ENCODE measurements at regions not wholly inside any gene's neighbourhood (a gene's known extent, or its start where the extent isn't known, plus 50 kb on each side); places are given as distances from the start of the nearest gene placed in this dataset.

DNA sequence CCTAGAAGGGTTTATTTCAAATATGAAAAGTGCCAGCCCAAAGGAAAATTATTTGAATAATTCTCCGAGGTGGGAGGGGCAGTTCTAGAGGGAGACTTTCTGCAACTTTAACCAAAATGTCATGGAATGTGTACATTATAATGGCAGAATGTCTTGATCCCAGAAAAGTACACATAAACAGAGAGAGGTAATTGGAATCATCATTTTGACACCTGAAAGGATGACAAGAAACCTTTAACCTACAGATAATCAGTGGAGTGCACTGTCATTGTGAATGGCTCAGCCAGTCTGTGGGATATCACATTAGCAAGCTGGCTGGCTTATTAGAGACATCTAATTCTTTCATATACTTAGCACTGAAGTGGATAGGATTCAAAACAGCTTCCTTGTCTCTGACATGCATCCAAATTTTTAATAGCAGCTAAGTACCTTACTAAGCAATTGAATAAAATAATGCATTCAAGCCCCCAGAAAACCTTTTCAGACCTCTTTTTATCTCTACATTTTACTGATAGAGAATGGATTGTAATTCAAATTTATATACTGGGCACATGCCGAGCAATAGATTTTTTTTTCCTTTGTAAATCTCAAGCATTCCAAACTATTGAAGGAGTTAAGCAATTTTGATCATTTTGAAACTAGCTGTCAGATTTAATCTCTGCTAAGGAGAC is 468.6 kb downstream of the COG6 start:
- DNase-seq, result no peak

DNA sequence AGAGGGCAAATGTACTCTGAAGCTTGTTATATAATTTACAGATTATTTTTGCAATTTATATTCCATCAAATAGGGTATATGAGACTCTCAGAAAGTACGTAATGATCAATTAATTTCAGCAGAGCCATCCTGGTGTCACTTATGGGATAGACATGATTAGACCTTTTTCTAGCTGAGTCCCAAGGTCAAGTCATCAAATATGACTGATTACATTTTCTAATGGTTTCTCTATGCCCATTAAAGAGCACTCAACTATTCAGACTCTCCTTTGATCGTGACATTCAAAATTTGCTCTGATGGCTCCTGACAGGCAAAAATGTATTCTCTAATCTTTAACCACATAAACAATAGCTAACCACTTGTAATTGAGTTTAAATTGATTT is 469.2 kb downstream of the COG6 start:
- no peak for DNase-seq

DNA sequence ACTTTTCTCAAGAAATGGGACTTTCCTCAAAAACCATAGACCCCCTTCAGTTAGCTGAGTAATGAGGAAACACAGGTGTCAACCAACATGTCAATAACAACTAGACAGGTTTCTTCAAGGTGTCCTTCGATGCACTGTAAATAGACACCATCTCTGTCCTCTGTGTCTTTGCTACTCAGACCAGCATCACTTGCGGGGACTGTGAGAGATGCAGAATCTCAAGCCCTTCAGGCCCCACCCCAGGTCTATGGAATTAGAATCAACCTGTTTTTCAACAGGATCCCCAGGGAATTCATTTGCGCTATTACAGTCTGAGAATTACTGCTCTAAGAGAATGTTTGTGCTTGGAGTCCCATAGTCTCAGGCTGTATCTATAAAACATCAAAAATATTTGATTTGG is 469.9 kb downstream of the COG6 start:
- DNase-seq, result no peak

DNA sequence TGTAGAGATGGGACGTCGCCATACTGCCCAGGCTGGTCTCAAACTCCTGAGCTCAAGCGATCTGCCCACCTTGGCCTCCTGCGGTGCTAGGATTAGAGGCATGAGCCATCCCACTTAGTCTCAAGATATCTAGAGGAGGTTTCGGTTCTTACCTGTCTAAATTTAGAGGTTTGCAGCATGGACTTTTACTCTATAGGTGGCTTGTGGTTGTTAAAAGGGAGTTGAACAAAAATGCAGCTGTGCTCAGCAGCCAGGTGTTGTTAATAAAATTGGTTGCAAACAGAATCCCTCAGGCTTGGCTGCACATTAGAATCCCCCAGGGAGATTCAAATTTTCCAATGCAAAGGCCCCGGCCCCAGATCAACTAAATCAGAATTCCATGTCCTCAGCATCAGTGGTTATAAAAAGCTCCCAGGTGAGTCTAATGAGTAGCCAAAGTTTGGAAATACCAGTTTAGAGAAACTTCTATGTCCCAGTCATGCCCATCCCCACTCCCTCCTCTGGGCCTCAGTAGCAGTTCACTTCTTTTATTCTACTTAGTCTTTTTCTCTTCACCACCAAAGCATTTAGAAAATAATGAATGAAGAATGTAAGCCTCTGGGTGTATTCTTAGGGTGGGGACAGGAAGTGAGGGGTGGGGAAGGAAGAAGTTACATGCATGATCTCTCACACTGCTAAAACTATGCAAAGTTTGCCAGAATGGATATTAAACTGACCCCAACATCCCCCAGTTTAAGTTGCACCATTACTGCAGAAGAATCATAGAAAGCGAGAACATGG is 471.0 kb downstream of the COG6 start:
- no peak for DNase-seq

DNA sequence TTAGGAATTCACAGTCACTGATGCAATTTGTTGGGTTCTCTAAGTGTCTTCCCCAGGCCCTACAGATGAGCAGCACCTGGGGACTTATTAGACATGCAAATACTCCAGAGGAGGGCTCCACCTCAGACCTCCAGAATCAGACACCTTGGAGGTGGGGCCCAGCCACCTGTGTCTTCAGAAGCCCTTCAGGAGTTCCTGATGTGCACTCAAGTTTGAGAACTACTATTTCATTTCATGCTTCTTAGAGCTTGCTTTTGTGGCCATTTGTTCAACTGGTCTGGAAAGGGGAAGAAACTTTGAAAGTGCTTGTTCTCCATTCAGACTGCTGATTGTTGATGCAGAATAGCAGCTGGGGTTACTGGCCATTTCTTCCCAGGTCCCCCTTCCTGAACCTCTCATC is 472.0 kb downstream of the COG6 start:
- no peak for DNase-seq

DNA sequence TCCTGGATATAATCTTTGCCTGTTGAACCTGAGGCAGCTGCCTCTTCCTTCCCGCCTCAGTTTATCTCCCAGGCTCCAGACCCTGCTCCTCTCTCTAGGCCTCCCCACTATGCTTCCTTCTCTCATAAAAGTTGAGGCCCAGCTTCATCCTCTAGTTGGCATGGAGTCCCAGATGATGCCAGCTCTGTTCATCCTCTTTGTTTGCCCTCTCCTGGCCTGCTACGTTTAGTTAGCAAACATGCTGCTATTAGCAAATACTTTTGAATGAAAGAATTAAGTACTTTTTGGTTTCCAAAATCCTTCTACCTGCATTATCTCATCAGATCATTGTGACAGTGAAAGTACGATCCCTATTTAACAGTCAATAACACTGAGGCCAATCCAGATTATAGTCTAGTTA is 472.5 kb downstream of the COG6 start:
- no peak for DNase-seq

DNA sequence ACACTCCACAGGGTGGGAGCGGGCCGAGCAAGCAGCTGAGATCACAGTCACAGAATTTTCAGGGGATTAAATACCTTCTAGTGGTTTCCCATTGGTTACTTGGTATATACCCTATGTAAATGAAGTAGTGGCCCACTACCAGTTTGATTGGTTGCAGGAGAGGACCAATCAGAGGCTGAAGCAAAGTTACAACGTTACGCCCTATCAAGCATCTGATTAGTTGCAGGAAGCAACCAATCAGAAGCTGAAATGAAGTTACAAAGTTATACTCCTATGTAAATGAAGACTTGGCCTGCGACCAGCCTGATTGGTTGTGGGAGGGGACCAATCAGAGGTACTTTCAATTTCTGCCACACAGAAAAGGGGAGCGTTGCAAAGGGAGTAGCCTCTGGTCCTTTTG is 474.0 kb downstream of the COG6 start:
- DNase-seq, result no peak

DNA sequence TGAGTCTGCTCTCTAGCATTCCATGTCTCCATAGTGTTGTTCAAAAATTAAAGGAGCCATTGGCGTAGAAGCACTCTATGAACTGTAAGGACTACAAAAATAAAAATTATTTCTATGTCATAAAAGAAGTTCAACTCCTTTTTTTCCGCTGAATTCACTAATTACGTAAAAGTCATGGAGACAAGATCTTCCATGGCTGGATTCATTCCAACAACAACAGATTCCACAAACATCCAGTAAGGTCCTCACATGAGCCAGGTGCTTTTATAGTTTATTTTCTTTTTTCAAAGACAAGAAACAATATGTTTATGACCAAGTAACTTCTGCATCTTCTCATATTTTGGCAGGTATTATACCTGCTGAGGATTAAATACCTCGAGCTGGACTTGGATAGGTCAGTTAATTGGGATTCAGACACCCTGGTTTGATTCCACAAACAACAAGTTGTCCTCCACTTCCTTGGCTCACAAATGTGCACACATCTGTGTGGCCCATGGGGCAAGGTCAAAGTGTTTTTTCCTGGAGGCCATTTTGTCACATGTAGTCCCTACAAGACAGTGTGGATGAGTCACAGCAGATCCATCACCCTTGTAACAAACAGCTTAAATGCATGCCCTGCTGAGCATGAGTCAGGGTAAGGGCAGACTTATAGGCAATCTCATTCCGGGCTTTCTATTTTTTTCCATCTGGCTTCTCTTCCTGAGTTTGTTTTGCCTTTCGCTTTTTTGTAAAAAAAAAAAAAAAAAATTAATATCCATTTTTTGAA is 475.6 kb downstream of the COG6 start:
- peak; percentile 68 for DNase-seq

DNA sequence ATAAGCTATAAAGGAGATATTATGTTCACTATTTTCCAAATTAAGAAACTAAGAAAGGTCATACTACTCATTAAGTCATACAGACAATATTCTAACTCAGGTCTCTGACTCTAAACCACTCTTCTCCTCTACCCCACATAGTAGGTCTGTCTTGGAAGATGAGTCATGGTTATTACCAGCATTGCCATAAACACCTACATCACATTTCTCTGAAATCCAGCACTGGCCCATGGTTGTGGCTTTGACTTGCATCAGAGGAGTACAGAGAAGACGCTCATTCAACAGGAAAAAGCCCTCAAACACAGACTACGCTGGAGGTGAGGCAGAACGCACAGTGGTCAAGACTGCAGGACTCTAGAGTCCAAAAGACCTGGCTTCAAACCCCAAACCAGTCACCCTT is 476.8 kb downstream of the COG6 start:
- no peak for DNase-seq

DNA sequence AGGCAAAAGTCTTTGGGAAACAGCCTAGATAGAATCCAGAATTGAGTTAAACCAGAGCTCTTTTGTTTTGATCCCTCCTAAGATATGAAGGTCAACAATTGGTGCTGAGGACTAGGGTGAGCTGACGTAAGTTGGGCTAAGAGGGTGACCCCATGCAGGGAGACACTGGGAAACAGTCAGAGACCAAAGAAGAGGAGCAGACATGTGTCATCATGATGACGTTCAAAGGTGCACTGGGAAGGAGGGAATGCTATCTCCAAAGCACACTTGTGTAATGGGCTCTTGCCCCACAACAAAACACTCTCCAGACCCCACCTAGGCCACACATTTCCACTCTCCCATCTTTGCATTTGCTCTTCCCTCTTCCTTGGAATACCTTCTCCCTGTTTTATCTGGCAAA is 481.4 kb downstream of the COG6 start:
- DNase-seq, result no peak

DNA sequence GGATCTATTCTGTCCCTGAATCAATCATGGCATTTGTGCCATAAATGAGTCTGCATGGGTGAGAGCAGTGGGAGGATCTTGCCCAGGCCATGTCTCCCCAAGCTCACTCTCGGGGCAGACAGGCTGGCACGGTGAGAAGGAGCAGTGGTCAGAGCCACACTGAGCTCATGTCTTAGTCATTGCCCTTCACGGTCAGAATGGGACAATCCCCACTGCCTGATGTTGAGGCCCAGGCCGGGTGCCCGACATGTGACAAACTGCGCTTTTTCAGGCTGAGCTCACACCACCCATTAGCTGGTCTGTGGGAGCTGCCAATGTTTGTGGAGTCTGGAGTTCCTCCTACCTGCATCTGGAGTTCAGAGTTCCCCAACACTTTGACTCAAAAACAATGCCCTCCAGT is 481.9 kb downstream of the COG6 start:
- no peak for DNase-seq

DNA sequence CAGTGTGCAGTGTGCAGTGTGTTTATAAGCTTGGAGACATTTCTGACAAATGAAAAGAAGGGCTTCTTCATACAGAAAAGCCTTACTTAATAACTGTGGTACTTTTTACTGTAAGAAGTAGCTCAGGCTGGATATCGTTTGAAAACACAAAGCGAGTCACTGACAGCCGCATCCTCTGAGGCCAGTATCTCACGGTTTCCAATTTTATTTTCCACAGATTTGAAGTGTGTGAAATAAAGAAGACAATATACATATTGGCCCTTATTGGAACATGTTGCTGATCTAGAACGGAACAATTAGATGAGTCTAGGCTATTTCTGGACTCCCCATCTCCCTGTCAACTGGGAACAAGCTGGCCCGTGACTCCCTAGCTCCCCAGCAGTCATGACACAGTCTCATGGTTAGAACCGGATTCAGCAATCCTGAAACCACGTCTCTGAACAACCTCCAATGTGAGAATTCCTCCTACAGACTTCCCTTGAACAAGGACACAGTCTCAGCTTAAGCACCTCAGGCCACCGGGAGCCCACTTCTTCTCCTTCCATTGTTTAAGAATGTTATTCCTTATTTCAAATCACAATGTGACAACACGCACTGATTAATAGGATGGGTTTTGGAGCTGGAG is 484.5 kb downstream of the COG6 start:
- DNase-seq, result no peak

DNA sequence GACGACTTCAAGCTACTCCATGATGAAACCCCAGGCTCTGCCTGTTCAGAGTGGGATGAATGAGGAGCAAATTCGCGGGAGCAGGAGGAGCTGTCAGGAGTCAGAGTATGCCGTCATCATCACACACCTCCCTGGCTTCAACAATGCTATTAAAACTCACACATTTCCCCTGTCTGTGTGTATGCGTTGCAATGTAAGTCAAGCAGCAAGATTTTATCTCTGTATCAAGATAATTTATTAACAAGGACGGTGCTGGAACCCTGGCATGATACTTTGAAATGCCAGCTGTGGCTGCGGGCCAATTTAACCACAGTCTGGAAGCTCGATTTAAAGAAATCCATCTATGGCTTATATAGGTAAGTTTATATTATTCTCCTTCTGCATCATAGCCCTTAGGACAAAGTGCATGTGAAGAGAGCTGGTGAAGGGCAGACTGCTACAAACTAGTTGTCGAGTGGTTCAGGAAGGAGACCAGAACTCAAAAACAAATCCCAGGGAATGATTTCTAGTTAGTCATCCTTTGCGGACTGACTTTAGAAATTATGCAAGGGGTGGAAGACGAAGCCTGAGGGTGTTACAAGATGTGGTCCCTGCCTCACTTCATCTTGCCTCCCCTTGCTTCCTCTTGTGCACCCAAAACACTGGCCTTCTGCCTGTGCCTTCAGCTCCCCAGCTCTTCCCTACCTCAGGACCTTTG is 486.5 kb downstream of the COG6 start:
- DNase-seq, result no peak

DNA sequence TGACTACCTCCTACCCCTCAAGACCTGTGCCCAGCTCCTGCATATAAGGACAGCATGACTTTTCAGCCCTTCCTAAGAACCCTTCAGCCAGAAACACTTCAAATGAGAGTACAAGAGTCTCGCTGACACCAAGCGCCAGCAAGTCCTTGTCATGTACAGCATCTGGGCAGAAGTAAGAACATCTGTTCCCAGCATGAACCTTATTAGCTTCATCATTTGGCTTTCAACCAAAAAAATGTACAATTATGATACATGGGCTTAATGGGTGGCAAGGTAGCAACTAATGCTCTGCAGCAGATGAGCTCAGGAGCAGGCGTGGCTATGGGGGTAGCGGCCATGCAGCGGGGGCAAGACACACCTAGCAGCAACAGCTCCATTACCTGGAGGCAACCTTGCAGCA is 487.6 kb downstream of the COG6 start:
- no peak for DNase-seq

DNA sequence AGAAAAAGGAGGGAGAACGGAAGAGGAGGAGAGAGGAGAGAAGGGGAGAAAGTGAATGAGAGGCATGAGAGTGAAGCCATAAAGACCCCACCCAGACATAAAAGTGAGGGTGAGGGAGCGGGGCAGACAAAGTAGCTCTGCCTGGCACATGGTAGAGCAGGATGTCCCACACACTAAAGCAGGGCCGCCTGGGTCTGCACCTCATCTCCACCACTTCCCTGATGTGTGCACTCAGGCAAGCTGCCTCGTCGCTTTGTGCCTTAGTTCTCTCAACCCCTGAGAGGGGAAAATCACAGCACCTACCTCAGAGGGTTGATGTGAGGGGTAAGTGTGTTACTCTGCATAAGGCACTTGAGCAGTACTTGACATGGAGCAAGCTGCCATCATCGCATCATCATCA is 488.1 kb downstream of the COG6 start:
- DNase-seq, result no peak

DNA sequence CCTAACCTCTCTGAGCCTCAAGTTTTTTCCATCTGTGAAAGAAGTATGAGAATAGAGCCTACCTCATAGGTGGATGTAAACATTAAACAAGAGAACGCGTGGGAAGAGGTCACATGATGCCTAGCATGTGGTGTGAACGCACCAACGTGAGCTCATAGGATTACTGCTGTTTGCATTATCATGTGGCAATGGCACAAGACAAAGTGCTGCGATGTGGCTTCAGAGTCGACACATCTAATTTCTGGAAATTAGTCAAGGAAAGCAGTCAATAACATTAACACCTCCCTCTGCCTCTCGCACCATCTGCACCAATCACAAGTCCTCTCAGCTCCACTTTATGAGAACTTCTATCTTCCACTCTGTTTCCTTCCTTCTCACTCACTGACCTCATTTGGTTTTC is 489.7 kb downstream of the COG6 start:
- DNase-seq, result no peak

DNA sequence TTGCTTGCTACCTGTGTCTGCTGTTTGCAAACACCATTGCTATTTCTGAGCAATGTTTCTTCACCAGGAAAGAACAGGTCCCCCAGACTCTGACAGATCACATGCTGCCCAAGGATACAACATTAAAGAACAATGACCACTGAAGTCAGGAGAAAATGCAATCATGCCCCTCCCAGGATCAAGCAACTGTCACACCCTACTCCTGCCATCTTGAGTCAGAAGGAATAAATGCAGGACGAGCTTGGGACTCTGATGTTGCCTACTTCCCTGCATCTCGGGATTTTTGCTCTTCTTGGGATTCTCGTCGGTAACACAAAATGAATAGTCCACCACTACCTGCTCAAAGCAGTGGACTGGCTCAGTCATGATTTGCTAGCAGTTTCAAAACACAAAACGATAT is 490.6 kb downstream of the COG6 start:
- no peak for DNase-seq

DNA sequence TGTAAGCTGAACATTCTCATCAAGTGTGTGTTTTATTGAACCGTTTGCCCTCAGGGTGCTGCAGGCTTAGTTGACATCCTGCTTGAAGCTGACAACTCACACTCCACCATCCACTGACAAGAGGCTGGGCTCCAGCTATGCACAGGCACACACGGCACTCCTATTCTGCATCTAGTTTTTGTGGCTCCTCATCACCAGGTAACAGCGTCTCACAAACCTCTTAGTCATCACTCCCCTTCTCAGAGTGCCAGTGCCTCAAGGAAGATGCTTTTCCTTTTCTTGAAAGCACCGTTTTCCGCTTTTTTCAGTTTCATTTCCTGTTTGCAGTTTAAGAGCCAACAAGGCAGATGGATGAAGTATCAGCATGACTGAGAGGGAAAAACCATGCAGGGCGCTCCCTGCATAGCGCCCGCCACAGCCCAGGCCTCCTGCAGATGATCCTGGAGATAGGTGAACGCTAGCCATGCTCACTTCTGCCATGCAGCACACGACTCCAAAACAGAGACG is 491.2 kb downstream of the COG6 start:
- DNase-seq, result no peak

DNA sequence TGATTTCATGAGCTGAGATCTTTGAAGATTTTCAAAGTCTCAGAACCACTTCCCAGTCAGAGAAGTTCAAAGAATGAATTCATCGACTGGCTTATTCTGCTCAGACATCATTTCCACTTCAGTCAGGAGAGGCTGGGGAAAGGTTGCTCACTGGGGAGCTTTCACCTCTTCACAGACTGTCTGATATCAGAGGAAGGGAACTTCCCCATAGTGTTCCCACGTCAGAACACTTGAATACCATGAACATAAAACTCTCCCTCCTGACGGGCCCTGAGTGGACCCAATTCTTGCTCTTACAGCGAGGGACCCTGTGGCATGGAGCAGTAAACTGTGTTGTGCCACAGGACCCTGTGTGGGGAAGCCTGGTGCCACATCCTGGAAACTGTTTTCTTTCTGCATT is 492.6 kb downstream of the COG6 start:
- no peak for DNase-seq

DNA sequence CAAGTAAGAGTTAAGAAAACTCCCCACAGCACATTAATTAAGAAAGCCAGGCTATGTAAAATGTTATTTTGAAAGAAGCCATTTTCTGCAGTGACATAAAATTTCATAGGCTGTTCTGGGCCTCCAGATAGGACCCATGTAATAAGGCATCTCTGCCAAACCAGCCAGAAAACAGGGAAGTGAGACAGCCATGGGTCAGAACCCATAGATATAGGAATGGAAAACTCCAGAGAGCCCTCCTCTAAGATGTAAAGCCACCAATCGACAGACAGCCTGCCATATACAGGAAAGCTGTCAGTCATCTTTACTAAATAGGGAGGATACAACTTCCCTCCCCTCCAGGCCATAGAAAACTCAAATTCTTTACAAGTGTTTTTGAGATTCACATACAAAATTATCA is 493.3 kb downstream of the COG6 start:
- DNase-seq, result no peak

DNA sequence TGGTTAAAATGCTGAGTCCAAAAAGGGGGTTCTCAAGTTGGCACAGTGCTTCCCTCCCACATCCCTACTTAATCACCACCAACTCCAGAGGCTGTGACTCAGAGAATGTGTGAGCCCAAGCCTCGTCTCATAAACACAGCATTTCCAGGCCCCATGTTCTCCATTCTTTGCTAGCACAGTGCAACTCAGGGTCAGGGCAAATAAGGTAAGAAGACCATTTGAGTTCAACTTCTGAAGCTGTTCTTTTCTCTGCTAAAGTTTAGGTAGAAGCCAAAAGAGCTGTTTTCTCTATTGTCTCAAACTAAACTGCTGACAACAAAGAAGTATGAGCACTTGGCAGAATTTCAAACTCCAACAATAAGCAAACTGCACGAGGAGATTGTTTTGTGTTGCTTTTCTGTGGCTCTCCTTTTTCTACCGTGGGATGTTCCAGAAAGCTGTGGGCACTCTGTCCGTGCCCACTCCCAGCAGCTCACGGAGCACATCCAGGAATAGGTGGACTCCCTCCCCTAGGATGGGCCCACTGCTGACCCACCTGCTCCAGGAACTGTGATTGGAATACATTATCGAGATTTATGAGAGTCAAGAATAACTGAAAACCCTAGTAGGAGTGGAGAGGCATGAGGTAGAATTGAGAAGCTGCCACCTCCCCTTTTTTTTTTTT is 494.3 kb downstream of the COG6 start:
- no peak for DNase-seq

DNA sequence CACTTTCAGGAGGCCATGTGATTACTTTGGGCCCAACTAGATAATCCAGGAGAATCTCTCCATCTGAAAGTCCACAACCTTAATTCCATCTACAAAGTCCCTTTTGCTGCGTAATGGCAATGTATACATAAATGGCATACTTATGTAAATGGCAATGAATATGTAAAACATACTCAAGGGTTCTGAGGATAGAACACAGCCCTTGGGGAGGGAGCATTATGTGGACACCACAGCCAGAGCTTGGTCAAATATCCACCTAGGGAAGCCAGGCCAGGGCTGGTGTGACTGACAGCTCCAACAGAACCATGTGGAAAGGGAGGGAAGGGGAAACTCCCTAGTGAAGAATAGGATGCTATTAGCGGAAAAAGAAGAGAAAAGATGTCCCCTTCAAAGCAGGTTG is 496.2 kb downstream of the COG6 start:
- DNase-seq, result no peak
